SK-N-DZ (cell line): ENCODE measurements at regions not wholly inside any gene's neighbourhood (a gene's known extent, or its start where the extent isn't known, plus 50 kb on each side); places are given as distances from the start of the nearest gene placed in this dataset.
"Not testable (repeated sequence)": the region's sequence is repeated elsewhere in the genome, so short reads cannot be mapped to it uniquely, and the experiment has no call there.

Source experiments
- DNase-seq: peaks from one replicate; pipeline ENCODE4 v3.0.0-alpha.2; 2015; ENCODE audit warnings: low spot score

- DNase-seq: no peak
Measured at GRCh38 chr14:84236290-84236689, 1293.7 kb upstream of the FLRT2 start.

- no peak for DNase-seq
Measured at GRCh38 chr14:84237881-84238280, 1292.1 kb upstream of the FLRT2 start.

- no peak for DNase-seq
Measured at GRCh38 chr14:84247693-84248092, 1282.3 kb upstream of the FLRT2 start.

GRCh38 chr14:84250893-84251292 is 1279.1 kb upstream of the FLRT2 start:
- no peak for DNase-seq

- DNase-seq: no peak
Measured at GRCh38 chr14:84251411-84252115, 1278.4 kb upstream of the FLRT2 start.

GRCh38 chr14:84252706-84253105 is 1277.2 kb upstream of the FLRT2 start:
- no peak for DNase-seq

- DNase-seq: no peak
Measured at GRCh38 chr14:84253326-84253725, 1276.6 kb upstream of the FLRT2 start.

GRCh38 chr14:84254290-84254689 is 1275.7 kb upstream of the FLRT2 start:
- DNase-seq: no peak

- no peak for DNase-seq
Measured at GRCh38 chr14:84262932-84263331, 1267.0 kb upstream of the FLRT2 start.

GRCh38 chr14:84272290-84272721 is 1257.6 kb upstream of the FLRT2 start:
- DNase-seq: peak; percentile 9

- DNase-seq: no peak
Measured at GRCh38 chr14:84273181-84273580, 1256.8 kb upstream of the FLRT2 start.

GRCh38 chr14:84282618-84283017 is 1247.3 kb upstream of the FLRT2 start:
- DNase-seq: no peak

- no peak for DNase-seq
Measured at GRCh38 chr14:84288781-84289180, 1241.2 kb upstream of the FLRT2 start.

GRCh38 chr14:84298663-84299195 is 1231.2 kb upstream of the FLRT2 start:
- peak; percentile 71 for DNase-seq

- no peak for DNase-seq
Measured at GRCh38 chr14:84303140-84303539, 1226.8 kb upstream of the FLRT2 start.

- no peak for DNase-seq
Measured at GRCh38 chr14:84312551-84312950, 1217.4 kb upstream of the FLRT2 start.

GRCh38 chr14:84323450-84323849 is 1206.5 kb upstream of the FLRT2 start:
- no peak for DNase-seq

- no peak for DNase-seq
Measured at GRCh38 chr14:84323978-84324377, 1206.0 kb upstream of the FLRT2 start.

GRCh38 chr14:84336433-84336832 is 1193.5 kb upstream of the FLRT2 start:
- no peak for DNase-seq

- DNase-seq: no peak
Measured at GRCh38 chr14:84340938-84341337, 1189.0 kb upstream of the FLRT2 start.

- not testable (repeated sequence) for DNase-seq
Measured at GRCh38 chr14:84341867-84342266, 1188.1 kb upstream of the FLRT2 start.

- no peak for DNase-seq
Measured at GRCh38 chr14:84343656-84344055, 1186.3 kb upstream of the FLRT2 start.

GRCh38 chr14:84351646-84352045 is 1178.3 kb upstream of the FLRT2 start:
- no peak for DNase-seq

GRCh38 chr14:84361476-84361875 is 1168.5 kb upstream of the FLRT2 start:
- no peak for DNase-seq
